Nephron progenitor cell (in vitro differentiated cells): ENCODE measurements at regions not wholly inside any gene's neighbourhood (a gene's known extent, or its start where the extent isn't known, plus 50 kb on each side); places are given as distances from the start of the nearest gene placed in this dataset.

Experiments
- DNase-seq: peaks from one replicate; pipeline ENCODE4 v3.0.0; 2021
- H3K27ac Mint-ChIP-seq: 2 replicates; pipeline ENCODE4 v1.8.0; 2021; ENCODE audit warnings: mild to moderate bottlenecking, moderate library complexity, mixed read lengths
- H3K27me3 Mint-ChIP-seq: 2 replicates; pipeline ENCODE4 v1.8.0; 2021; ENCODE audit warnings: mild to moderate bottlenecking, low read depth, mixed read lengths; ENCODE audit not compliant: poor library complexity
- H3K36me3 Mint-ChIP-seq: 2 replicates; pipeline ENCODE4 v1.8.0; 2021; ENCODE audit warnings: low read depth, mixed read lengths
- H3K4me1 Mint-ChIP-seq: 2 replicates; pipeline ENCODE4 v1.8.0; 2021; ENCODE audit warnings: mixed read lengths
- H3K4me3 Mint-ChIP-seq: 2 replicates; pipeline ENCODE4 v1.8.0; 2021; ENCODE audit warnings: mild to moderate bottlenecking, moderate library complexity, mixed read lengths
- H3K9me3 Mint-ChIP-seq: 2 replicates; pipeline ENCODE4 v1.8.0; 2021; ENCODE audit warnings: mild to moderate bottlenecking, moderate library complexity, mixed read lengths
- CTCF ChIP-seq: fragments of 200-600 bp; sonication (generic); IDR thresholded peaks from 2 replicates; pipeline ENCODE4 v1.5.0; 2021; ENCODE audit warnings: antibody characterized with exemption

DNA sequence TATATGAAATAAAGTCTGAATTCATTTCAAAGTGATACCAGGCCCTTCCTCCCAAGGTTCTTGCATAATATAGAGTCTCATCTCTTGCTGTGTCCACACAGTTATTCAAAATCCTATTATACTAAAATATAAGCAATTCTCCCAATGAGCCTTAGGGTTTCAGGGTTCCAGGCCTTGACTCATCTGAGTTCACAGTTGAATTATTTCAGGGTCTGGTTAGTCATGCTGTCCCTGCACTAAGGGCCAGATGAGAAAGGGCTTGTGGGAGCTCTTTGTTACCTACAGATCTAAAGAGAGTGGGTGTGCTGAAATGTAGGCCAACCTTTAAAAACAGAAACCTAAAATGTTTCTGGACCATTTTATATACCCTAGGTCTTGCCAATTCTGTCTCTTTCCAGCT, 337.5 kb upstream of the LRRC7 start:
- DNase-seq, result no peak
- no peaks in the 10 kb centered on the region for H3K9me3 Mint-ChIP-seq
- no peak overlapping the region for H3K27ac Mint-ChIP-seq
- no peak overlapping the region for H3K4me3 Mint-ChIP-seq
- H3K36me3 Mint-ChIP-seq, result no peaks in the 10 kb centered on the region
- peaks cover 16% of the 10 kb centered on the region for H3K4me1 Mint-ChIP-seq
- H3K27me3 Mint-ChIP-seq, result no peaks in the 10 kb centered on the region
- no peak for TF ChIP-seq CTCF

GRCh38 chr1:69233463-69233862, 334.3 kb upstream of the LRRC7 start:
- H3K4me1 Mint-ChIP-seq, result peaks cover 16% of the 10 kb centered on the region
- no peaks in the 10 kb centered on the region for H3K9me3 Mint-ChIP-seq
- no peak for DNase-seq
- no peaks in the 10 kb centered on the region for H3K36me3 Mint-ChIP-seq
- TF ChIP-seq CTCF, result no peak
- no peak overlapping the region for H3K27ac Mint-ChIP-seq
- H3K27me3 Mint-ChIP-seq, result no peaks in the 10 kb centered on the region
- H3K4me3 Mint-ChIP-seq, result no peak overlapping the region

GRCh38 chr1:69244211-69244610, 323.5 kb upstream of the LRRC7 start:
- no peak for DNase-seq
- peaks cover 3% of the 10 kb centered on the region for H3K27me3 Mint-ChIP-seq
- H3K4me1 Mint-ChIP-seq, result peaks cover 9% of the 10 kb centered on the region
- H3K4me3 Mint-ChIP-seq, result no peak overlapping the region
- H3K27ac Mint-ChIP-seq, result no peak overlapping the region
- TF ChIP-seq CTCF, result no peak
- H3K36me3 Mint-ChIP-seq, result no peaks in the 10 kb centered on the region
- no peaks in the 10 kb centered on the region for H3K9me3 Mint-ChIP-seq

DNA sequence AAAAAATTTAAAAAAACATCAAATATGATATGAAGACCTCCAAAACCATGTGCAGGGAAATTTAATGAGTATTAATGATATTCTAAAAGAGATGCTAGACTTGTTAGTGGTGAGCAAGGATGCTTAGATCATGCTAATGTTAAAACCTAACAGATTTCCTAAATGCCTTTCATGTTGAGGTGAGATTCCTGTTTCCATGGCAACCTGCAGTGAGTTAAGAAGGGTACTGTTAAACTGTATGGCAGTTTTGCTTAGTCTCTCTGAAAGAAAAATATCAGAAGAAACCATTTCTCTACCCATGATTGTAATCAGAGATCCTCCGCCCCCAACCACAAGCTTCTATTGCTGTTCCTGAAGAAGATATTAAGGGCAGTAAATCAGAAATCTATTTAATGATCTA, 321.6 kb upstream of the LRRC7 start:
- Mint-ChIP-seq H3K27me3 (peaks cover 4% of the 10 kb centered on the region), H3K9me3 (no peaks in the 10 kb centered on the region), H3K4me3 (no peak overlapping the region), H3K27ac (no peak overlapping the region), H3K4me1 (peaks cover 9% of the 10 kb centered on the region), H3K36me3 (no peaks in the 10 kb centered on the region)
- DNase-seq, result no peak
- no peak for TF ChIP-seq CTCF

- Mint-ChIP-seq H3K9me3 (no peaks in the 10 kb centered on the region), H3K27me3 (peaks cover 5% of the 10 kb centered on the region), H3K36me3 (no peaks in the 10 kb centered on the region), H3K4me1 (peaks cover 9% of the 10 kb centered on the region), H3K4me3 (no peak overlapping the region), H3K27ac (no peak overlapping the region)
- no peak for TF ChIP-seq CTCF
- no peak for DNase-seq
These were observed 321.0 kb upstream of the LRRC7 start for GRCh38 chr1:69246710-69247109.

DNA sequence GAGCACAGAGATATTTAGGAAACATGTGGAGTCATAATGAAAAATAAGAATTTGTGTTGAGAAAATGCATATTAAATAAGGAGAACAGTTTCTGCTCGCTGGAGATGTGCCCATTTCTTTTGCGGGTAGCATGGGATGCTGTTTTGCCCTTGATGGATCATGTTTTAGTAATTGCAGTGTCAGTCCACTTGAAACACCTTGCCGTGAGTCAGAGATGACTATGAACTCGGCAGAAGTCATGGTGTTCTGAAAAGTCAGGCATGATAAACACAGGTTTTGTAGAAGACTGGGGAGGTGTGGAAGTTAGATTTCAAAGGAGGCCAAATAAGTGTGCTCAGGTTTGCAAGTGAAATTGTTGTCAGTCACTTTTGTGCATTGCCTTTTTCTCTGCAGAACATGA, 315.0 kb upstream of the LRRC7 start:
- no peak overlapping the region for H3K4me3 Mint-ChIP-seq
- H3K9me3 Mint-ChIP-seq, result no peaks in the 10 kb centered on the region
- no peak for DNase-seq
- H3K4me1 Mint-ChIP-seq, result no peaks in the 10 kb centered on the region
- no peak for TF ChIP-seq CTCF
- H3K27me3 Mint-ChIP-seq, result peaks cover 5% of the 10 kb centered on the region
- H3K36me3 Mint-ChIP-seq, result no peaks in the 10 kb centered on the region
- H3K27ac Mint-ChIP-seq, result no peak overlapping the region
